Naive B cell (primary cell): ENCODE measurements at regions not wholly inside any gene's neighbourhood (a gene's known extent, or its start where the extent isn't known, plus 50 kb on each side); places are given as distances from the start of the nearest gene placed in this dataset.
A peak's percentile ranks its signal among the peaks of the same experiment; 100 is the strongest.
"Not testable (repeated sequence)": the region's sequence is repeated elsewhere in the genome, so short reads cannot be mapped to it uniquely, and the experiment has no call there.

Experiments
- ATAC-seq, 2 donors: fragments of 150-1000 bp; cut with Tn5 transposase; 2 replicates each; pipeline ENCODE4 v1.10.0; 2021; ENCODE audit warnings: low read depth in 2 of 2, mild to moderate bottlenecking in 2 of 2, moderate library complexity in 2 of 2
- DNase-seq: peaks from one replicate; pipeline ENCODE4 v3.0.0; 2022
- H3K27ac Mint-ChIP-seq, 6 donors: one replicate each; pipeline ENCODE4 v1.8.0; 2020 to 2022; ENCODE audit warnings: mild to moderate bottlenecking in 6 of 6, mixed read lengths in 6 of 6, moderate library complexity in 5 of 6, inconsistent platforms in 2 of 6
- H3K27me3 Mint-ChIP-seq, 3 donors: one replicate each; pipeline ENCODE4 v1.8.0; 2021 to 2022; ENCODE audit warnings: mixed read lengths in 3 of 3, mild to moderate bottlenecking in 1 of 3
- H3K36me3 Mint-ChIP-seq, 2 donors: one replicate each; pipeline ENCODE4 v1.8.0; 2020 to 2022; ENCODE audit warnings: mixed read lengths in 2 of 2, inconsistent platforms in 1 of 2, mild to moderate bottlenecking in 1 of 2
- H3K4me1 Mint-ChIP-seq, 3 donors: one replicate each; pipeline ENCODE4 v1.8.0; 2020 to 2022; ENCODE audit warnings: mixed read lengths in 3 of 3, inconsistent platforms in 1 of 3, mild to moderate bottlenecking in 1 of 3, moderate library complexity in 1 of 3
- H3K4me3 Mint-ChIP-seq, 8 donors: one replicate each; pipeline ENCODE4 v1.8.0; 2020 to 2022; ENCODE audit warnings: mild to moderate bottlenecking in 8 of 8, mixed read lengths in 8 of 8, moderate library complexity in 8 of 8, inconsistent platforms in 2 of 8
- H3K9me3 Mint-ChIP-seq, 7 donors: one replicate each; pipeline ENCODE4 v1.8.0; 2020 to 2022; ENCODE audit warnings: mixed read lengths in 7 of 7, mild to moderate bottlenecking in 5 of 7, inconsistent platforms in 2 of 7, moderate library complexity in 1 of 7

GRCh38 chr11:80293293-80293692, 852.5 kb upstream of the TENM4 start:
- no peak overlapping the region for H3K4me3 Mint-ChIP-seq
- DNase-seq (no peak), ATAC-seq (no peak)
- H3K36me3 Mint-ChIP-seq = no peaks in the 10 kb centered on the region
- H3K9me3 Mint-ChIP-seq = peaks cover 0 to 9% (median 1%) of the 10 kb centered on the region in 7 donors
- H3K4me1 Mint-ChIP-seq = no peaks in the 10 kb centered on the region
- no peaks in the 10 kb centered on the region for H3K27me3 Mint-ChIP-seq
- H3K27ac Mint-ChIP-seq = no peak overlapping the region

DNA sequence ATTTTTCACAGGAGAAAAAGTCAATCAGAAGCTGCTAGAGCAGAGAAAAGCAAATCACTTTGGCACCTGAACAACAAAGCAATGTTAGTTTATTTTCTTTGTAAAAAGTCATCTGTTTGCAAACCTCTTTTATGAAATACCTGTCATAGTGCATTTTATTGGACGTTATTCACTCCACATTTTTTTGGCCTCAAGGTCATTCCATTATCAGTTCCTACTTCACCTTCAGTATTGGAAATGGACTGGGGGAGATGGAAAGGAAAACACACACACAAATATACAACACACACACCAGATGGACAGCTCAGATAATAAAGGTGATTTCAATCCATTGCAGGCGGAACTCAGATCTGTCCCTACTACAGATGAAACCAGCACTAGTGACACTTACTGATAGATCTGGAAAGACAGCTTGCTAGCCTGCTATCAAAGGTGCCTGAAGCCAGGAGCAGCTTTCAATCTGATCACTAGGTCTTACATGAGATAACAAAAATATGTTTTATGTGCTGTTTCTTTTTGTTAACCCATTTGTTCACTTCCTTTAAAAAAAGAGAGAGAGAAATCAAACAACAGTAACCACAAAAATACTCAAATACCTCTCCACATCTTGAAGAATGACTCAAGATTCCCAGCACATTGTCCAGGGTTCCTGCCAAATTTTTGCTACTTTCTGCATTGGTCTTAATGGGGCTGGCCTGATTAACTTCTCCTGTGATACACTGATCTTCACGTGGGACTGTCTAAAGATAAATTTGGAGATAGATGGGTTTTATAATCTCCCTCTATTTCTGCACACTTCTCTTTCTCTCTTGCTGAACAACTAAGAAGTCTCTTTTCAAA, 844.3 kb upstream of the TENM4 start:
- Mint-ChIP-seq H3K4me1 (no peaks in the 10 kb centered on the region), H3K4me3 (no peak overlapping the region), H3K36me3 (no peaks in the 10 kb centered on the region), H3K27ac (no peak overlapping the region), H3K27me3 (no peaks in the 10 kb centered on the region), H3K9me3 (peaks cover 0 to 25% (median 2%) of the 10 kb centered on the region in 7 donors)
- ATAC-seq = no peak
- DNase-seq = no peak

DNA sequence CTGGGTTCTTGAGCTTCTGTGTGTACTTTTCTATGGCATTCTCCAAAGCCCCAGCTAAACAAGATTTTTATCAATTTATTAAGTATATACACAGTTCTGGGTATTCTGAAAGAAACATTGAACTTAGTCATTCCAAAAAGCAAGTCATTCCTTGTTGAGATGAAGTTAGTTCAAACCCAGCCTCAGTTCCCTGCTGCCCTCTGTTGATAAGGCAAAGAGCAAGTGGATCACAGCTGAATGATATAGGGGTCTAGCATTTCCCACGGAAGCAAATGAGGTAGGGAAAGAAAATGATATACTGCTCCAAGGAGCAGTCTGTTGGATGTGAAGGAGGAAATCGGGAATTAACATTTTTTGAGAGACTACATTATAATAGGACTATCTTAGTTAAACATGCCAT, 841.8 kb upstream of the TENM4 start:
- Mint-ChIP-seq H3K4me3 (peak overlapping the region in 1 of 8 donors; percentile 33), H3K36me3 (no peaks in the 10 kb centered on the region)
- ATAC-seq = no peak

DNA sequence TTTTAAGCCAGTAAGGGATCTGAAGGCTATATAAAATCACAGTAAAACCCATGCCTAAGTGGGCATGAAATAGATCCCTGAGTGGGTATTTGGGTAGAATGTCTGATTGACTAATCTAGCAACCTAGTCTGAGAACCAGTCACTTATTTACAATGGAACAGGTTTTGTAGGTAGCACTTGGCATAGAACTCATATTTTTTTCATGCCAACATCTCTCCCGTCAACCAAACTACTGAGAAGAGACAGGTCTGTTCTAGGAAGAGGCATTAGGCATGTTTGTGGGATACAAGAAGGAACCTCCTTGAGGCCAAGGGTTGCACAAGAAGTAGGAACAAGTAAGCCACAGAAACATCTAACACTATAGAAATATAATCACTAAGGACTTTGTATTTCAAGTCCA, 840.4 kb upstream of the TENM4 start:
- Mint-ChIP-seq H3K27ac (no peak overlapping the region), H3K36me3 (no peaks in the 10 kb centered on the region), H3K27me3 (no peaks in the 10 kb centered on the region), H3K4me1 (no peaks in the 10 kb centered on the region), H3K4me3 (no peak overlapping the region), H3K9me3 (peaks cover 0 to 15% (median 1%) of the 10 kb centered on the region in 7 donors)
- DNase-seq = no peak
- ATAC-seq = no peak

More for the DNA sequence above, 841.8 kb upstream of the TENM4 start:
- peaks cover 0 to 15% (median 1%) of the 10 kb centered on the region in 7 donors for H3K9me3 Mint-ChIP-seq
- H3K27me3 Mint-ChIP-seq = no peaks in the 10 kb centered on the region
- H3K4me1 Mint-ChIP-seq = no peaks in the 10 kb centered on the region
- DNase-seq = no peak
- no peak overlapping the region for H3K27ac Mint-ChIP-seq

GRCh38 chr11:80280737-80281136, 839.9 kb upstream of the TENM4 start:
- H3K4me1 Mint-ChIP-seq = no peaks in the 10 kb centered on the region
- DNase-seq (no peak), ATAC-seq (no peak)
- H3K27me3 Mint-ChIP-seq = no peaks in the 10 kb centered on the region
- H3K36me3 Mint-ChIP-seq = no peaks in the 10 kb centered on the region
- H3K9me3 Mint-ChIP-seq = peaks cover 0 to 15% (median 1%) of the 10 kb centered on the region in 7 donors
- H3K27ac Mint-ChIP-seq = no peak overlapping the region
- H3K4me3 Mint-ChIP-seq = no peak overlapping the region

- Mint-ChIP-seq H3K36me3 (no peaks in the 10 kb centered on the region), H3K27me3 (no peaks in the 10 kb centered on the region), H3K4me3 (no peak overlapping the region), H3K27ac (no peak overlapping the region), H3K4me1 (no peaks in the 10 kb centered on the region), H3K9me3 (peaks cover 0 to 8% (median 3%) of the 10 kb centered on the region in 7 donors)
- DNase-seq (no peak), ATAC-seq (no peak)
These were observed 820.9 kb upstream of the TENM4 start for GRCh38 chr11:80261776-80262175.

DNA sequence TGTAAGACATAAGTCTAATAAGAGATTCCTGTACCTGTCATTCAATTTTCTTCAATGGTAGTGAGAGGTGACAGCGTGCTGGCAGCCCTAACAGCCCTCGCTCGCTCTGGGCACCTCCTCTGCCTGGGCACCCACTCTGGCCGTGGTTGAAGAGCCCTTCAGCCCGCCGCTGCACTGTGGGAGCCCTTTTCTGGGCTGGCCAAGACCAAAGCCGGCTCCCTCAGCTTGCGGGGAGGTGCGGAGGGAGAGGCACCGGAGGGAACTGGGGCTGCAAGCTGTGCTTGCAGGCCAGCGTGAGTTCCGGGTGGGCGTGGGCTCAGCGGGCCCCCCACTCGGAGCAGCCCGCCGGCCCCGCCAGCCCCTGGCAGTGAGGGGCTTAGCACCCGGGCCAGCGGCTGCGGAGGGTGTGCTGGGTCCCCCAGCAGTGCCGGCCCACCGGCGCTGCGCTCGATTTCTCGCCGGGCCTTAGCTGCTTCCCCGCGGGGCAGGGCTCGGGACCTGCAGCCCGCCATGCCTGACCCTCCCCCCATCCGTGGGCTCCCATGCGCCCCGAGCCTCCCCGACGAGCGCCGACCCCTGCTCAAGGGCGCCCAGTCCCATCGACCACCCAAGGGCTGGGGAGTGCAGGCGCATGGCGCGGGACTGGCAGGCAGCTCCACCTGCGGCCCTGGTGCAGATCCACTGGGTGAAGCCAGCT, 816.6 kb upstream of the TENM4 start:
- not testable (repeated sequence) for DNase-seq, H3K36me3 Mint-ChIP-seq, ATAC-seq, H3K27ac Mint-ChIP-seq, H3K27me3 Mint-ChIP-seq, H3K4me1 Mint-ChIP-seq, H3K4me3 Mint-ChIP-seq
- H3K9me3 Mint-ChIP-seq = peaks cover 0 to 11% (median 4%) of the 10 kb centered on the region in 7 donors

GRCh38 chr11:80255021-80255420, 814.2 kb upstream of the TENM4 start:
- Mint-ChIP-seq H3K36me3 (no peaks in the 10 kb centered on the region), H3K4me3 (no peak overlapping the region), H3K4me1 (no peaks in the 10 kb centered on the region), H3K9me3 (peaks cover 0 to 11% (median 2%) of the 10 kb centered on the region in 7 donors), H3K27me3 (no peaks in the 10 kb centered on the region), H3K27ac (peak overlapping the region in 1 of 6 donors; percentile 3)
- no peak for DNase-seq
- no peak for ATAC-seq

DNA sequence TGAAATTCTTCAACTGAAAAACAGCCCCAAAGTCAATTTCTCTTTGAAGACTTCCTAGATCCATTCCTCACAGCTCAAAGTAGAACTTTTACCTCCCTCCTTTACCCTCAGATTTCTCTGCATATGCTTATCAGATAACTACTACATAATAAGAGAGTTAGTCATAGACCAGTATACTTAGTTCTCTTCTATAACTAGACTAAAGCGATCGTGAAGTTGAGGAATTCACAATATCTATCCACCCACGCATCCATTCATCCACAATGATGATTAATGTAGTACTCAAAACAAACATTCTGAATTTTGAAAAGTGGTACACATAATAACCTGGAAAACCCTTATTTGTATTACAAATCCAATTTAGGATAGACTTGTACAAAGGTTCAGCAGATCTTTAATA, 800.9 kb upstream of the TENM4 start:
- Mint-ChIP-seq H3K27ac (no peak overlapping the region), H3K4me3 (no peak overlapping the region), H3K9me3 (peaks cover 7 to 29% (median 12%) of the 10 kb centered on the region in 7 donors), H3K27me3 (no peaks in the 10 kb centered on the region), H3K4me1 (no peaks in the 10 kb centered on the region), H3K36me3 (no peaks in the 10 kb centered on the region)
- ATAC-seq = no peak
- no peak for DNase-seq

GRCh38 chr11:80240245-80240644, 799.4 kb upstream of the TENM4 start:
- no peaks in the 10 kb centered on the region for H3K36me3 Mint-ChIP-seq
- no peak overlapping the region for H3K4me3 Mint-ChIP-seq
- H3K27ac Mint-ChIP-seq = no peak overlapping the region
- no peaks in the 10 kb centered on the region for H3K27me3 Mint-ChIP-seq
- DNase-seq (no peak), ATAC-seq (no peak)
- H3K9me3 Mint-ChIP-seq = peaks cover 7 to 23% (median 15%) of the 10 kb centered on the region in 7 donors
- H3K4me1 Mint-ChIP-seq = no peaks in the 10 kb centered on the region

DNA sequence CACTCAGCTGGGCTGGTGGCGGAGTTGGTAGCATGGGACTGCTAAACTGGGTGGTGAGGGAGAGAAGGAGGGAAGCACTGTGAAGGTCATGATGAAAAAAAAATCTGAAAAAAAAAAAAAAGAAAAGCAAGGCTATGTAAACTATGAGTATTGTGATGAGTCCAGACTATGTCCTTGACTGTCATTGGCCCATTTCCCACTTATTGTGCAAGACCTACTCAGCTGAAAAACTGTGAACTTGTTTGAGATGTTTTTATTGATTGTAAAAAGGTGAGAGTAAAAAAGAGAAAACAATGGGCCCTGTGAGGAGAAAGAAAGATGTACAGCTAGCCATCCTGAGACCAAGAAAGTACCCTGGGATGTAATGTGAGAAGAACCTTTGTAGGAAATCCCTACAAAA, 798.4 kb upstream of the TENM4 start:
- ATAC-seq (no peak), DNase-seq (no peak)
- Mint-ChIP-seq H3K9me3 (peaks cover 7 to 34% (median 19%) of the 10 kb centered on the region in 7 donors), H3K4me1 (no peaks in the 10 kb centered on the region), H3K36me3 (no peaks in the 10 kb centered on the region), H3K4me3 (no peak overlapping the region), H3K27me3 (no peaks in the 10 kb centered on the region), H3K27ac (no peak overlapping the region)

DNA sequence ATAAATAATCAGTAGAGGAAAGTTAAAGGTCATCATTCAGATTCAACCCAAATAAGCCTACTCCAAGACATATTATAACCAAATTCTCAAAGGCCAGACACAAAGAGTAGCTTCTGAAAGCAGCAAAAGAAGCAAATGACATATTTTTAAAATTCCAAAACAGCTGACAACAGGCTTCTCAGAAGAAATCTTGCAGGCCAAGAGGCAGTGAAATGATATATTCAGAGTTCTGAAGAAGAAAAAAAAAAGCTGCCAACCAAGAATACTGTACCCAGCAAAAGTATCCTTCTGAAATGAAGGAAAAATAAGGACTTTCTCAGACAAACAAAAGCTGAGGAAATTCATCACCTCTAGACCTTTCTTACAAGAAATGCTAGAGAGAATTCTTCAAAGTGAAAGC, 787.1 kb upstream of the TENM4 start:
- Mint-ChIP-seq H3K36me3 (peaks cover 5 to 8% of the 10 kb centered on the region in 2 donors), H3K27ac (no peak overlapping the region), H3K4me1 (no peaks in the 10 kb centered on the region), H3K4me3 (no peak overlapping the region), H3K27me3 (no peaks in the 10 kb centered on the region), H3K9me3 (peaks cover 12 to 46% (median 22%) of the 10 kb centered on the region in 7 donors)
- no peak for ATAC-seq
- no peak for DNase-seq

DNA sequence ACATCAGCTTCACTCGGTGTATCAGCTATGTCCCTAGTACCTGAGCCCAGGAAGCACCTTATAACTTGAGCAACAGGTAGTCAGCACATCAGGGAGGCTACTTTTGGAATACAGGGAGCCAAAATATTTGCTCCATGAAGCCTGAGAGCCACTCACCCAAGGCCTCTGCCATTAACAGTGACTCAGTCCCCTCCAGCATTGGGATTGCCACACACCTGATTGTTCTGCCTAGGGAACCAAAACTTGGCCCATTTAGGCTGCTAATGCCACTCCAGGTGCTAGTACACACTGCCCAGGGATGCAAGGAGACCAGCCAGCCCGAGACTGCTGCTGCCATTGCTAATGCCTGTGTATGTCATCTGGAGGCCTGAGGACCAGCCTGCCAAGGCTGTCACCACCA, 773.6 kb upstream of the TENM4 start:
- Mint-ChIP-seq H3K4me1 (no peaks in the 10 kb centered on the region), H3K27ac (no peak overlapping the region), H3K4me3 (no peak overlapping the region), H3K9me3 (peaks cover 0 to 17% (median 4%) of the 10 kb centered on the region in 7 donors), H3K27me3 (no peaks in the 10 kb centered on the region), H3K36me3 (no peaks in the 10 kb centered on the region)
- ATAC-seq = no peak
- no peak for DNase-seq

GRCh38 chr11:80211673-80212072, 770.8 kb upstream of the TENM4 start:
- Mint-ChIP-seq H3K27me3 (no peaks in the 10 kb centered on the region), H3K36me3 (no peaks in the 10 kb centered on the region), H3K9me3 (peaks cover 0 to 17% (median 3%) of the 10 kb centered on the region in 7 donors), H3K4me3 (no peak overlapping the region), H3K27ac (no peak overlapping the region), H3K4me1 (no peaks in the 10 kb centered on the region)
- no peak for DNase-seq
- no peak for ATAC-seq
